Astrocyte of the spinal cord (primary cell): ENCODE measurements at regions not wholly inside any gene's neighbourhood (a gene's known extent, or its start where the extent isn't known, plus 50 kb on each side); places are given as distances from the start of the nearest gene placed in this dataset.
"Not testable (repeated sequence)": the region's sequence is repeated elsewhere in the genome, so short reads cannot be mapped to it uniquely, and the experiment has no call there.

Experiments used
- DNase-seq: peaks from one replicate; pipeline ENCODE4 v3.0.0; 2011; ENCODE audit warnings: low read depth, low spot score
- H3K4me3 ChIP-seq: 2 replicates; pipeline ENCODE4 v1.5.1; 2011; ENCODE audit warnings: low read depth, mild to moderate bottlenecking, low read length, moderate library complexity
- CTCF ChIP-seq: IDR thresholded peaks from 2 replicates; pipeline ENCODE4 v1.5.1; 2012; ENCODE audit warnings: low read depth, mild to moderate bottlenecking, low read length, inconsistent platforms
- in situ Hi-C: cut with HindIII; loops from 2 replicates; pipeline ENCODE4 v1.10.0; 2017; ENCODE audit warnings: low sequenced_read_pairs

DNA sequence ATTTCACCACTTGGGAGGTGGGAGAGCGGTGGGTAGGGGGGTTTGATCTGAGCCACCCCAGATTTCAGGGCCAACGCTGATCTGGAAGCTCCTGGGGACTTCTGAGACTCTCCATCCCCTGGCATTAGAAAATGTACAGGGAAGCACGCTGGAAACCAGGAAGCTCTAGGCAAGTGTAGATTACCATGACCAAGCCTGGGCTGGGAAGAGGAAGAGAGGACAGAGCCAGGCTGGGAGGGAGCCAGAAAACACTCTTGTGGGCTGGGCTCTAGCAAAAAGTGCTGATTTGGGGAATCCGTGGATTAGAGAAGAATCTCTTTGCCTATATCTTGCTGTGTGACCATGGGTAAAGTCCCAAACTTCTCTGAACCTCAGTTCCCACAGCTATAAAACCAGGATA, 236.7 kb downstream of the BCL11B start:
- DNase-seq: peak; percentile 33
- in situ Hi-C loops: no loop called here
- TF ChIP-seq CTCF: no peak
- no peak overlapping the region for H3K4me3 ChIP-seq

GRCh38 chr14:99035712-99036610, 236.0 kb downstream of the BCL11B start:
- in situ Hi-C loops: no loop called here
- H3K4me3 ChIP-seq: no peak overlapping the region
- TF ChIP-seq CTCF: peak; percentile 16
- peak; percentile 95 for DNase-seq

- in situ Hi-C loops: no loop called here
- H3K4me3 ChIP-seq: no peak overlapping the region
- DNase-seq: no peak
- no peak for TF ChIP-seq CTCF
These were observed 235.2 kb downstream of the BCL11B start for GRCh38 chr14:99036611-99037293.

DNA sequence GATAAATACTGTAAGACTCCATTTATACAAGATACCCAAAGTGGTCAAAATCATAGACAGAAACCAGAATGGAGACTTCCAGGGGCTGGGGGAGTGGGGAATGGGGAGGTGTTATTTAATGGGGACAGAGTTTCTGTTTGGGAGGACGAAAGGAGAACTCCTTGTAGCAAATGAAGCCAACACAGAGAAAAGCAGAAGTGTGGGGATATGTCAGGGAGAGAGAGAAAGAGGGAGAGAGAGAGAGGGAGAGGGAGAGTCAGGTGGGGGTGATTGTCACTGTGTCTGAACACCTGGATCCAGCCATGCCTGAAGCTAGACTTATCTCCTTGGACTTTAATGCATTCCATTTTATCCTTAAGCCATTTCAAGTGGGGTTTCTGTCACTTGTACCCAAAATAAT, 234.7 kb downstream of the BCL11B start:
- DNase-seq, in situ Hi-C loops, H3K4me3 ChIP-seq: not testable (repeated sequence)

GRCh38 chr14:99037777-99038430, 234.1 kb downstream of the BCL11B start:
- DNase-seq: no peak
- peak; percentile 9 for TF ChIP-seq CTCF
- in situ Hi-C loops: no loop called here
- H3K4me3 ChIP-seq: no peak overlapping the region

GRCh38 chr14:99038431-99038820, 233.6 kb downstream of the BCL11B start:
- DNase-seq: peak; percentile 56
- no peak overlapping the region for H3K4me3 ChIP-seq
- TF ChIP-seq CTCF: no peak
- in situ Hi-C loops: no loop called here
